ENCODE measurements at regions not wholly inside any gene's neighbourhood (a gene's known extent, or its start where the extent isn't known, plus 50 kb on each side); places are given as distances from the start of the nearest gene placed in this dataset.
A peak's percentile ranks its signal among the peaks of the same experiment; 100 is the strongest.

DNA sequence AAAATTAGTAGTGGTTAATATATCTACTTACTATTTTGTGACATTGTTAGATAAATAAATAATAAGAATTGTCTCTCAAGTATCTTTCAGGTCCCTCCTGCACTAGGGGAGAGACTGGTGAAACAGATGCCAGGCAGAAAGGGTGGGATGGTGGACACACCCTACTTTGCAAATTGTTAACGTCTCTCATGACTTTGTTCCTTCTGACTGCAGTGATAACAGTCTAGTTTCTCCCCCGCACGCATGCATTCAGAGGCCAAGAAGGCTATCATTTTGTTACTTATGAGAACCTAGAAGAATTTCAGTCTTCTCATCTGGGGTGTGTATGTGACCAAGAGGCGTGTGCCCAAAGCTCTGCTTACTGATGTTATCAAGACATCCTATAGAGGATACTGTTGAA lies 152.3 kb downstream of the EDN1 start:
- H3K36me3 ChIP-seq (ENCODE audit: control insufficient read depth, insufficient read depth, low read length), result no peaks in the 10 kb centered on the region
- H3K4me3 Mint-ChIP-seq (ENCODE audit: unreplicated experiment), result no peak overlapping the region
- H3K27me3 Mint-ChIP-seq (ENCODE audit: insufficient read depth, unreplicated experiment), result no peaks in the 10 kb centered on the region
- no peak overlapping the region for H3K4me3 ChIP-seq (ENCODE audit: low read depth, low read length)
- peak in 1 of 2 experiments; percentile 43 for DNase-seq
- H3K4me1 ChIP-seq, result peaks cover 42% of the 10 kb centered on the region
- CTCF ChIA-PET, result no interaction called here
- no peaks in the 10 kb centered on the region for H3K27me3 ChIP-seq (replicated peaks; ENCODE audit: control insufficient read depth, insufficient read depth, low read length)
- no peaks in the 10 kb centered on the region for H3K36me3 Mint-ChIP-seq (ENCODE audit: insufficient read depth, unreplicated experiment)
- no peaks in the 10 kb centered on the region for H3K9me3 ChIP-seq
- TF ChIP-seq, protein P1, sequence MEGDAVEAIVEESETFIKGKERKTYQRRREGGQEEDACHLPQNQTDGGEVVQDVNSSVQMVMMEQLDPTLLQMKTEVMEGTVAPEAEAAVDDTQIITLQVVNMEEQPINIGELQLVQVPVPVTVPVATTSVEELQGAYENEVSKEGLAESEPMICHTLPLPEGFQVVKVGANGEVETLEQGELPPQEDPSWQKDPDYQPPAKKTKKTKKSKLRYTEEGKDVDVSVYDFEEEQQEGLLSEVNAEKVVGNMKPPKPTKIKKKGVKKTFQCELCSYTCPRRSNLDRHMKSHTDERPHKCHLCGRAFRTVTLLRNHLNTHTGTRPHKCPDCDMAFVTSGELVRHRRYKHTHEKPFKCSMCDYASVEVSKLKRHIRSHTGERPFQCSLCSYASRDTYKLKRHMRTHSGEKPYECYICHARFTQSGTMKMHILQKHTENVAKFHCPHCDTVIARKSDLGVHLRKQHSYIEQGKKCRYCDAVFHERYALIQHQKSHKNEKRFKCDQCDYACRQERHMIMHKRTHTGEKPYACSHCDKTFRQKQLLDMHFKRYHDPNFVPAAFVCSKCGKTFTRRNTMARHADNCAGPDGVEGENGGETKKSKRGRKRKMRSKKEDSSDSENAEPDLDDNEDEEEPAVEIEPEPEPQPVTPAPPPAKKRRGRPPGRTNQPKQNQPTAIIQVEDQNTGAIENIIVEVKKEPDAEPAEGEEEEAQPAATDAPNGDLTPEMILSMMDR (IDR thresholded peaks at IDR 0.05; ENCODE audit: insufficient read depth in 1 of 2, low read depth in 1 of 2, low read length in 1 of 2, severe bottlenecking in 1 of 2, unreplicated experiment in 1 of 2), result no peak
- peaks cover 42% of the 10 kb centered on the region for H3K4me1 Mint-ChIP-seq (ENCODE audit: low read depth, unreplicated experiment)
- intact Hi-C loops (cut with micrococcal nuclease; ENCODE audit: unreplicated experiment), result loop anchor here (5.0 to 10.0 kb wide), 2 partner anchors 78 to 150 kb away; partner anchors contain the start of gene EDN1
- BruUV-seq (replicated peaks), result no TSS peak
- H3K27ac Mint-ChIP-seq (ENCODE audit: unreplicated experiment), result no peak overlapping the region
- peaks cover 9% of the 10 kb centered on the region for H3K9me3 Mint-ChIP-seq (ENCODE audit: unreplicated experiment)
- POLR2A ChIA-PET, result no interaction called here

DNA sequence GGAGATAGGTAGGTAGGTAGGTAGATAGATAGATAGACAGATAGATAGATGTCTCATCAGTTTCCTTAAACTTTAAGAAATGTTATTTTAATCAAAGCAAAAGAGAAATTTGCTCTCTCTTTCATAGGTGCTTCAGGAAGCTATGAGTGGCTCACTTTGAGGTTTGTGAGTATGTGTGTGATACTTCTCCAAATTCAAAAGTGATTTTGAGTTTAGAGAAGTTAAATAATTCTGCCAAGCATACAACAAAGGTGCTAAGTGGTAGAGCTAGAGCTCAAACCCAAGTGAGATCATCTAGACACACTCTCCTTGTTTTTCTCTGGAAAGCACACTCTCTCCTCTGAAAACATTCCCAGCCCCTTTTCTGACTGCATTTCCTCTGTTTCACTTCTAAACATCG lies 156.2 kb downstream of the EDN1 start:
- BruUV-seq (replicated peaks), result no TSS peak
- Histone ChIP-seq H3K4me3 (ENCODE audit: low read depth, low read length) (no peak overlapping the region), H3K4me1 (peaks cover 52% of the 10 kb centered on the region), H3K36me3 (ENCODE audit: control insufficient read depth, insufficient read depth, low read length) (no peaks in the 10 kb centered on the region), H3K9me3 (no peaks in the 10 kb centered on the region), H3K27me3 (replicated peaks; ENCODE audit: control insufficient read depth, insufficient read depth, low read length) (no peaks in the 10 kb centered on the region)
- H3K27me3 Mint-ChIP-seq (ENCODE audit: insufficient read depth, unreplicated experiment), result no peaks in the 10 kb centered on the region
- H3K4me3 Mint-ChIP-seq (ENCODE audit: unreplicated experiment), result no peak overlapping the region
- DNase-seq, result no peak
- H3K9me3 Mint-ChIP-seq (ENCODE audit: unreplicated experiment), result peaks cover 13% of the 10 kb centered on the region
- intact Hi-C loops (cut with micrococcal nuclease; ENCODE audit: unreplicated experiment), result loop anchor here (10.0 kb wide), 1 partner anchor 82 kb away; no protein-coding TSS in a partner anchor
- TF ChIP-seq, protein P1 (IDR thresholded peaks at IDR 0.05; ENCODE audit: insufficient read depth in 1 of 2, low read depth in 1 of 2, low read length in 1 of 2, severe bottlenecking in 1 of 2, unreplicated experiment in 1 of 2), result no peak
- ChIA-PET CTCF (no interaction called here), POLR2A (no interaction called here)
- H3K4me1 Mint-ChIP-seq (ENCODE audit: low read depth, unreplicated experiment), result peaks cover 38% of the 10 kb centered on the region
- no peaks in the 10 kb centered on the region for H3K36me3 Mint-ChIP-seq (ENCODE audit: insufficient read depth, unreplicated experiment)
- peak overlapping the region; percentile 33 for H3K27ac Mint-ChIP-seq (ENCODE audit: unreplicated experiment)

DNA sequence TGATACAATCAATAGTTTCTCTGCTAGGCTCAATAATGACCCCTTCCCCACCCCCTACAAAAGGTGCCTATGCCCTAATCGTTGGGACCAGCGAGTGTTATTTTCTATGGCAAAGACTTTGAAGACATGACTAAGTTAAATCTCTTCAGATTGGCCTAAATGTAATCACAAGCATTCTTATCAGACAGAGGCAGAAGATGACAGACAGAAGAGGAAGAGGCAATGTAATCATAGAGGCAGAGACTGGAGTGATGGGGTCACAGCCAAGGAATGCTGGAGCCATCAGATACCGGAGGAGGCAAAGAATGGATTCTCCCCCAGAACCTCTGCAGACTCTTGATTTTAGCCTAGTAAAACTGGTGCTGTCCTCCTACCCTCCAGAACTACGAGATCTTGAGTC lies 159.3 kb downstream of the EDN1 start:
- intact Hi-C loops (cut with micrococcal nuclease; ENCODE audit: unreplicated experiment), result loop anchor here (10.0 kb wide), 1 partner anchor 85 kb away; no protein-coding TSS in a partner anchor
- BruUV-seq (replicated peaks), result no TSS peak
- Mint-ChIP-seq H3K36me3 (ENCODE audit: insufficient read depth, unreplicated experiment) (no peaks in the 10 kb centered on the region), H3K27me3 (ENCODE audit: insufficient read depth, unreplicated experiment) (no peaks in the 10 kb centered on the region), H3K27ac (ENCODE audit: unreplicated experiment) (no peak overlapping the region), H3K4me3 (ENCODE audit: unreplicated experiment) (no peak overlapping the region), H3K9me3 (ENCODE audit: unreplicated experiment) (peaks cover 35% of the 10 kb centered on the region), H3K4me1 (ENCODE audit: low read depth, unreplicated experiment) (peaks cover 15% of the 10 kb centered on the region)
- Histone ChIP-seq H3K4me1 (peaks cover 31% of the 10 kb centered on the region), H3K36me3 (ENCODE audit: control insufficient read depth, insufficient read depth, low read length) (no peaks in the 10 kb centered on the region), H3K27me3 (replicated peaks; ENCODE audit: control insufficient read depth, insufficient read depth, low read length) (no peaks in the 10 kb centered on the region), H3K4me3 (ENCODE audit: low read depth, low read length) (no peak overlapping the region), H3K9me3 (peaks cover 16% of the 10 kb centered on the region)
- no peak for DNase-seq
- ChIA-PET POLR2A (no interaction called here), CTCF (no interaction called here)
- TF ChIP-seq, protein P1 (IDR thresholded peaks at IDR 0.05; ENCODE audit: insufficient read depth in 1 of 2, low read depth in 1 of 2, low read length in 1 of 2, severe bottlenecking in 1 of 2, unreplicated experiment in 1 of 2), result no peak
